ENCODE measurements at regions not wholly inside any gene's neighbourhood (a gene's known extent, or its start where the extent isn't known, plus 50 kb on each side); places are given as distances from the start of the nearest gene placed in this dataset.

- no peaks in the 10 kb centered on the region for H3K27me3 Mint-ChIP-seq
- intact Hi-C loops (cut with DNase I, micrococcal nuclease) = no loop called here
- CTCF ChIA-PET = no interaction called here
- no peaks in the 10 kb centered on the region for H3K4me1 Mint-ChIP-seq
- no peak overlapping the region for H3K4me3 Mint-ChIP-seq
- no peak overlapping the region for H3K27ac Mint-ChIP-seq
- ATAC-seq = no peak
- no peaks in the 10 kb centered on the region for H3K36me3 Mint-ChIP-seq (ENCODE audit: low read depth)
- H3K9me3 Mint-ChIP-seq (ENCODE audit: low read depth) = peaks cover 2% of the 10 kb centered on the region
- POLR2A ChIA-PET = no interaction called here
- no peak for DNase-seq
Measured at GRCh38 chr18:44181951-44182747, 498.5 kb upstream of the SETBP1 start.

- POLR2A ChIA-PET = no interaction called here
- no peak overlapping the region for H3K4me3 Mint-ChIP-seq
Measured at GRCh38 chr18:44186001-44186400, 494.7 kb upstream of the SETBP1 start.

DNA sequence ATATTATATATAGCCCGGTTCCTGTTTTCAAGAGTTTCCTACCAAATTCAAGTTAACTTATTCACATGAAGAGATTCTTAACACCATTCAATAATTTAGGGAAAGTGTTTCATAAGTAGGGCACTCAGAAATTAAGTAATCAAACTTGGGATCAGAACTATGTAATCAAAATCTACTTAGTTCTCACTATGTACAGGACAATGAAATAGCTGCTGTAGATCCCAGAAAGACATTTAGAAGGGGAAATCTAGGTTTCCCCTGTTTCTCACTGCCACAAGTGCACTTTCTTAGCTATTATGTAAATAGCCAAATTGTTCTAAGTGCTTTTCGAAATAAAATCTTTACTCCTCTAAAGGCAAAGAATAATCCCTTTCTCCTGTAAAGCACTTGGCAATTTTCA lies 493.6 kb upstream of the SETBP1 start:
- POLR2A ChIA-PET = no interaction called here

More at GRCh38 chr18:44186001-44186400, 494.7 kb upstream of the SETBP1 start:
- DNase-seq = no peak
- Mint-ChIP-seq H3K4me1 (no peaks in the 10 kb centered on the region), H3K9me3 (ENCODE audit: low read depth) (peaks cover 2% of the 10 kb centered on the region), H3K27ac (no peak overlapping the region), H3K36me3 (ENCODE audit: low read depth) (no peaks in the 10 kb centered on the region), H3K27me3 (no peaks in the 10 kb centered on the region)
- intact Hi-C loops (cut with DNase I, micrococcal nuclease) = no loop called here
- CTCF ChIA-PET = no interaction called here
- ATAC-seq = no peak

GRCh38 chr18:44195394-44196140 lies 485.1 kb upstream of the SETBP1 start:
- Mint-ChIP-seq H3K4me1 (no peaks in the 10 kb centered on the region), H3K4me3 (no peak overlapping the region), H3K9me3 (ENCODE audit: low read depth) (no peaks in the 10 kb centered on the region), H3K27ac (no peak overlapping the region), H3K27me3 (peaks cover 2% of the 10 kb centered on the region), H3K36me3 (ENCODE audit: low read depth) (no peaks in the 10 kb centered on the region)
- ChIA-PET CTCF (interaction anchor here (0.7 kb wide), 1 partner anchor 20 kb away, joined by 3 read pairs; no protein-coding TSS in a partner anchor), POLR2A (no interaction called here)
- ATAC-seq (no peak), DNase-seq (no peak)
- intact Hi-C loops (cut with DNase I, micrococcal nuclease) = no loop called here

More for the DNA sequence above, 493.6 kb upstream of the SETBP1 start:
- Mint-ChIP-seq H3K27me3 (no peaks in the 10 kb centered on the region), H3K36me3 (ENCODE audit: low read depth) (no peaks in the 10 kb centered on the region), H3K4me1 (no peaks in the 10 kb centered on the region), H3K9me3 (ENCODE audit: low read depth) (peaks cover 2% of the 10 kb centered on the region), H3K4me3 (no peak overlapping the region), H3K27ac (no peak overlapping the region)
- no peak for DNase-seq
- no peak for ATAC-seq
- intact Hi-C loops (cut with DNase I, micrococcal nuclease) = no loop called here
- CTCF ChIA-PET = no interaction called here

DNA sequence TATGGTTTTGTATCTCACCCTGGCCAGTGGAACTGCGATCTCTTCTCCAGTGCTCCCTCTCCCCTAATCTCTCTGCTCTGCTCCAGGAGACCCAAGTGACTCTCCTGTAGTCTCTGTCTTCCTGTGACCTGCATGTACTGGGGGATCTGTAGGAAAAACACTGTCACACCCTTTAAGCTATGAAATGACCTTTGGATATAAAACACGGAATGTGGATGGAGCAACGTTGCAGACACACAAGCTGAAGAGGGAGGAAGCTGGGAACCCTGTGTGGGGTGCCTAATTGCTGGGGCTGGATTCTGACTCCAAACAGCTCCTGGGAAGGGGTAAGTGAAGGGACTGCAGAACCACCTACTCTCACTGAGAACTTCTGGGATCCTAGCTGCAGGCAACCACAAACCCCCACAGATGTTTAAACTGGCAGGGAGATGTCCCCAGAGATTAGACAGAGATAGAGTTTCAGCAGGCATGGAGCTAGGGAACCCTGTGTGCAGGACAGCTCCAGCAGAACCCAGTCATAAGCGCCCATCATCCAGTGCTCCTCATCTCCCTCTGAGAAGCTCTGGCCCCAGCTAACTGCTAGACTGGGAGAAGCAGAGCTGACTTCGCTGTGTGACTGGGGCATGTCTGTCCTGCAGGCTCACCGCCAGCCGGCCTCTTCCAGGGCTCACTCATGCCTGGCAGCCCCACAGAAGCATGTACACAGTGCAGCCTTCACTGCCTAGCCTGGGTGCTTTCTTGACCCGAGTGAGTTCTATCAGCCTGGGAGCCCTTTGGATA lies 482.7 kb upstream of the SETBP1 start:
- H3K9me3 Mint-ChIP-seq (ENCODE audit: low read depth) = no peaks in the 10 kb centered on the region
- CTCF ChIA-PET = no interaction called here
- H3K4me1 Mint-ChIP-seq = no peaks in the 10 kb centered on the region
- intact Hi-C loops (cut with DNase I, micrococcal nuclease) = no loop called here
- POLR2A ChIA-PET = no interaction called here
- no peak overlapping the region for H3K4me3 Mint-ChIP-seq
- ATAC-seq = no peak
- H3K36me3 Mint-ChIP-seq (ENCODE audit: low read depth) = no peaks in the 10 kb centered on the region
- H3K27me3 Mint-ChIP-seq = peaks cover 2% of the 10 kb centered on the region
- DNase-seq = no peak
- H3K27ac Mint-ChIP-seq = no peak overlapping the region

- CTCF ChIA-PET = no interaction called here
- Mint-ChIP-seq H3K4me1 (no peaks in the 10 kb centered on the region), H3K9me3 (ENCODE audit: low read depth) (no peaks in the 10 kb centered on the region), H3K36me3 (ENCODE audit: low read depth) (no peaks in the 10 kb centered on the region), H3K27ac (no peak overlapping the region), H3K4me3 (no peak overlapping the region), H3K27me3 (peaks cover 2% of the 10 kb centered on the region)
- intact Hi-C loops (cut with DNase I, micrococcal nuclease) = no loop called here
- POLR2A ChIA-PET = no interaction called here
- no peak for DNase-seq
- no peak for ATAC-seq
Measured at GRCh38 chr18:44198612-44199284, 481.9 kb upstream of the SETBP1 start.

DNA sequence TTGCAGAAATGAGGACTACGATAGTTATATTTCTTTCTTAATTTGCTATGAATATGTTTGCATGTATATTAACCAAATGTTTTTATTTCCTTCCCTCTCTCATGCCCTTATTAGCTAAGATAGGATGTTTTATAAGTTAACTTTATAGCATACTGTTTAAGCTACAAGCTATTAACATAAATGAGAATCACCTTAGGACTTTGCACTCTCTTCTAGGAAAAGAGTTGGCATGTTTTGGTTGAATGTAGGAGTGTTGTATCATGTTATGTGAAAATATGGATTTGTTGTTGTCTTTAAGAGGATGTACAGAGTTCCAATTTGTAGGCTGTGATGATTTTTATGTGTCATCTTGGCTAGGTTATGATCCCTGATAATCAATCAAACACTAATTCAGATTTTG lies 467.4 kb upstream of the SETBP1 start:
- intact Hi-C loops (cut with DNase I, micrococcal nuclease) = no loop called here
- Mint-ChIP-seq H3K4me1 (no peaks in the 10 kb centered on the region), H3K27ac (no peak overlapping the region), H3K36me3 (ENCODE audit: low read depth) (no peaks in the 10 kb centered on the region), H3K27me3 (no peaks in the 10 kb centered on the region), H3K9me3 (ENCODE audit: low read depth) (no peaks in the 10 kb centered on the region), H3K4me3 (no peak overlapping the region)
- no peak for DNase-seq
- CTCF ChIA-PET = no interaction called here
- POLR2A ChIA-PET = no interaction called here
- ATAC-seq = no peak

GRCh38 chr18:44214396-44214795 lies 466.3 kb upstream of the SETBP1 start:
- intact Hi-C loops (cut with DNase I, micrococcal nuclease) = no loop called here
- DNase-seq = no peak
- ChIA-PET POLR2A (no interaction called here), CTCF (no interaction called here)
- Mint-ChIP-seq H3K4me3 (no peak overlapping the region), H3K4me1 (no peaks in the 10 kb centered on the region), H3K9me3 (ENCODE audit: low read depth) (no peaks in the 10 kb centered on the region), H3K36me3 (ENCODE audit: low read depth) (no peaks in the 10 kb centered on the region), H3K27ac (no peak overlapping the region), H3K27me3 (no peaks in the 10 kb centered on the region)
- ATAC-seq = no peak

DNA sequence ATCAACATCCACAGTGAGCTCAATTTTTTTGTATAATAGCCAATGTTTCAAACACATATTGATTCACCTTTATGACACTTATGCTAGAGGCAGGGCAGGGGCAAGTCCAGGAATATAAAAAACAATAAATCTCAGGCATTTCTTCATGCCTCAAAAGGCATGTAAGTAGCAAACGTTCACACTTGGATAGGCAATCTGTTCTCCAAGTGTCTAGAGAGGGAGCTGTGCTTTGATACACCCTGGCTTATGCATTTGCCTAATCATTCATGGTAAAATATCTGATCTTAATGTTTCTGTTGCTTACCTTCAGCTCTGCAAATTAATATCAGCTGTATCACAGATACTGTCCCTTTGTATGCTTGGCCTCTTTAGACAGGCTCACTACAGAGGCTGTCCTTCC lies 464.5 kb upstream of the SETBP1 start:
- no peak for DNase-seq
- Mint-ChIP-seq H3K4me1 (no peaks in the 10 kb centered on the region), H3K4me3 (no peak overlapping the region), H3K27me3 (no peaks in the 10 kb centered on the region), H3K9me3 (ENCODE audit: low read depth) (peaks cover 2% of the 10 kb centered on the region), H3K36me3 (ENCODE audit: low read depth) (no peaks in the 10 kb centered on the region), H3K27ac (no peak overlapping the region)
- ChIA-PET POLR2A (no interaction called here), CTCF (interaction anchor here (0.6 kb wide), 1 partner anchor 21 kb away, joined by 3 read pairs; no protein-coding TSS in a partner anchor)
- intact Hi-C loops (cut with DNase I, micrococcal nuclease) = no loop called here
- ATAC-seq = no peak

- intact Hi-C loops (cut with DNase I, micrococcal nuclease) = no loop called here
- DNase-seq (no peak), ATAC-seq (no peak)
- Mint-ChIP-seq H3K36me3 (ENCODE audit: low read depth) (no peaks in the 10 kb centered on the region), H3K27ac (no peak overlapping the region), H3K4me1 (no peaks in the 10 kb centered on the region), H3K27me3 (no peaks in the 10 kb centered on the region), H3K4me3 (no peak overlapping the region), H3K9me3 (ENCODE audit: low read depth) (no peaks in the 10 kb centered on the region)
- CTCF ChIA-PET = no interaction called here
- POLR2A ChIA-PET = no interaction called here
Measured at GRCh38 chr18:44227501-44227900, 453.2 kb upstream of the SETBP1 start.

DNA sequence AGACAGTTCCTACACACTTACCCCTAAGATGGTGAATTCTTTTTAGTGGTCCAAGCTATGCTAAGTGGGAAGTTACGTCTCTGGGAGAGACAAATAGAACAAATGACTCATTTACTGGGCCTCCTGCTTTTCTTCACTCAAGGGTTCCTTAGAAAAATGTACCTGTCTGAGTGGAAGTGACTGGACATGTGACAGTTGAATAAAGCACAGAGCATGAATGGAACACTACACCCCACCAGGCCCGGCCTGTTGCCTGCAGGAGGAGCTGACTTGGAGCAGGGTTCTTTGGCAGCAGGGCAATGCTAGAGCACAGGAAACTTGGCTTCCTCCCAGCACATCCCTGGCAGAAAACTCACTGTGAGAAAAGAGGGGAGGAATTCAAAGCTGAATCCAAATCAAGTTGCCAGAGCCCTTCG lies 451.0 kb upstream of the SETBP1 start:
- H3K36me3 Mint-ChIP-seq (ENCODE audit: low read depth) = no peaks in the 10 kb centered on the region
- no peaks in the 10 kb centered on the region for H3K27me3 Mint-ChIP-seq
- ChIA-PET POLR2A (no interaction called here), CTCF (no interaction called here)
- no peaks in the 10 kb centered on the region for H3K4me1 Mint-ChIP-seq
- DNase-seq (no peak), ATAC-seq (no peak)
- intact Hi-C loops (cut with DNase I, micrococcal nuclease) = loop anchor here in 1 of 2 experiments (10.0 kb wide), 1 partner anchor 65 kb away; no protein-coding TSS in a partner anchor
- H3K9me3 Mint-ChIP-seq (ENCODE audit: low read depth) = no peaks in the 10 kb centered on the region
- no peak overlapping the region for H3K27ac Mint-ChIP-seq
- H3K4me3 Mint-ChIP-seq = no peak overlapping the region
